H1 (cell line): ENCODE measurements at regions not wholly inside any gene's neighbourhood (a gene's known extent, or its start where the extent isn't known, plus 50 kb on each side); places are given as distances from the start of the nearest gene placed in this dataset.

ENCODE experiments used
- CHD1 ChIP-seq: IDR thresholded peaks from 2 replicates; pipeline ENCODE4 v1.6.1; 2012; ENCODE audit warnings: low read depth, low read length, improper control_type of control experiment
- CHD7 ChIP-seq: fragments of 300-600 bp; sonication (generic); IDR thresholded peaks from 2 replicates; pipeline ENCODE4 v1.7.1; 2012; ENCODE audit warnings: low read length, moderate library complexity, mild to moderate bottlenecking, inconsistent platforms; ENCODE audit not compliant: insufficient replicate concordance
- JUND ChIP-seq: IDR thresholded peaks from 2 replicates; pipeline ENCODE4 v1.6.1; 2011; ENCODE audit warnings: mild to moderate bottlenecking, improper control_type of control experiment, low read length

GRCh38 chr14:70254476-70254961 is 65.8 kb upstream of the SLC8A3 start (continued):
- TF ChIP-seq CHD7 (no peak), CHD1 (no peak), JUND (no peak)
